Heart right ventricle (tissue), 16 donors: ENCODE measurements at regions not wholly inside any gene's neighbourhood (a gene's known extent, or its start where the extent isn't known, plus 50 kb on each side); places are given as distances from the start of the nearest gene placed in this dataset.

ENCODE experiments used
- ATAC-seq, 8 donors: fragments of 200-7000 bp; cut with Tn5 transposase; one replicate each; pipeline ENCODE4 v1.9.1; 2020; ENCODE audit warnings: mild to moderate bottlenecking in 8 of 8, moderate library complexity in 8 of 8, moderate number of reproducible peaks in 1 of 8
- DNase-seq, 2 donors: peaks; one replicate each; pipeline ENCODE4 v3.0.0-alpha.2; 2020
- H3K27ac ChIP-seq, 10 donors: fragments of 200-600 bp; sonication (generic) in 2 of 10; one replicate each; pipeline versions ENCODE4 v1.5.0 to v1.8.0; 2020 to 2022; ENCODE audit warnings: mild to moderate bottlenecking in 3 of 10
- H3K27me3 ChIP-seq, 7 donors: fragments of 200-600 bp; one replicate each; pipeline ENCODE4 v1.8.0; 2021 to 2022; ENCODE audit warnings: mild to moderate bottlenecking in 2 of 7
- H3K36me3 ChIP-seq, 9 donors: fragments of 200-600 bp; sonication (generic) in 1 of 9; one replicate each; pipeline versions ENCODE4 v1.5.0 to v1.8.0; 2020 to 2022; ENCODE audit warnings: mild to moderate bottlenecking in 2 of 9
- H3K4me1 ChIP-seq, 9 donors: fragments of 200-600 bp; sonication (generic) in 1 of 9; one replicate each; pipeline versions ENCODE4 v1.5.0 to v1.8.0; 2020 to 2022; ENCODE audit warnings: mild to moderate bottlenecking in 4 of 9
- H3K4me3 ChIP-seq, 10 donors: fragments of 200-600 bp; sonication (generic) in 2 of 10; one replicate each; pipeline versions ENCODE4 v1.5.0 to v1.8.0; 2020 to 2022; ENCODE audit warnings: mild to moderate bottlenecking in 7 of 10, moderate library complexity in 2 of 10
- H3K9me3 ChIP-seq, 11 donors: fragments of 200-600 bp in 10 of 11; sonication (generic) in 2 of 11; one replicate each; pipeline versions ENCODE4 v1.5.0 to v1.8.0; 2013 to 2022; ENCODE audit warnings: mild to moderate bottlenecking in 2 of 11, control low read depth in 1 of 11, moderate library complexity in 1 of 11
- CTCF ChIP-seq, 9 donors: fragments of 200-600 bp; sonication (generic) in 2 of 9; IDR thresholded peaks; one replicate each; pipeline versions ENCODE4 v1.5.0 to v1.8.0; 2021 to 2022; ENCODE audit warnings: antibody characterized with exemption in 9 of 9, mild to moderate bottlenecking in 5 of 9, moderate library complexity in 1 of 9
- WGBS, 2 donors: extraction: QIAGEN DNeasy Blood & Tissue Kit; methylation state at CpG; one replicate each; pipeline ENCODE4 v1.1.7; 2013; ENCODE audit warnings: inconsistent platforms in 1 of 2; 5-methylcytosine and 5-hydroxymethylcytosine counted together
- intact Hi-C, 10 donors: fragments of 100-400 bp; cut with DNase I; formaldehyde crosslinking; loops; one replicate each; pipeline versions ENCODE4 v1.11.1 to v1.14.2; 2022
- donor health status: Arrhythmogenic right ventricular cardiomyopathy.
- donor health status: ischemic (EF 13 %, LVEDD 7.1; RV severe dilation, severe dysfunction).
- donor health status: healthy with polysubstance abuse.
- donor health status: DM: no; HTN: yes; CAD: no.
- donor health status: DM: no; HTN: no; CAD: no.
- donor health status: ischemic (EF 25% LVEDD 6.9; RV normal size, moderate dysfunction).
- donor health status: ischemic (EF 25% LVEDD 5.7; RV mildly dilated, moderate dysfunction).
- donor health status: healthy.
- donor health status: DM: yes; HTN: yes; CAD: no.
- donor health status: Ischemic cardiomyopathy.
- donor health status: ischemic (EF 35%, LVEDD 5.7; RV mildly dilated, moderate dysfunction).
- donor health status: nonischemic (EF 11% LVEDD 7.7; RV severe dilation, severe dysfunction).
- donor health status: DM: yes; HTN: yes; CAD: no.
- donor health status: PGD.
- donor health status: ischemic (EF 29% LVEDD 5.4; RV normal size, mild dysfunction).
- donor health status: nonischemic (EF 23%, LVEDD 6.1; RV moderate dilation, normal function).

DNA sequence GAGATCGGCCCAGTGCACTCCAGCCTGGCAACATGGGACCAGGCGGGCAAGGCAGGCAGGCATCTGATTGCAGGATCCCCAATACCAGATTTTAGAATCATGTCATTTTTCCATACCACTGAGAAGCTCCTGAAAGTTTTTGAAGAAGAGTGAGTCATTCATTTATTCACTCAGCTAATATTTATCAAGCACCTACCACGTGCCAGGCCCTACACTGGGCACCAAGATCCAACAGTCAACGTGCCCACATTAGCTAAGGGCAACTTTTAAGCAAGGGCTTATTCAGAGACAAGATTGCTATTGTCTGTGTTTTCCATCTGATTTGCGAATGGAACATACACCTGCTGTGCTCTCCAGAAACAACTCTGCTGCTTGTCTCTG, 126.8 kb upstream of the LGALSL start:
- Histone ChIP-seq H3K27ac (peak overlapping the region in 6 of 10 donors; percentile 53 to 85 (median 74)), H3K36me3 (no peaks in the 10 kb centered on the region), H3K4me3 (peak overlapping the region in 7 of 10 donors; percentile 14 to 35 (median 27)), H3K9me3 (no peaks in the 10 kb centered on the region), H3K4me1 (peaks cover 15 to 49% (median 40%) of the 10 kb centered on the region in 9 donors), H3K27me3 (peaks cover 0 to 4% (median 0%) of the 10 kb centered on the region in 7 donors)
- WGBS, 2 donors = 87 to 92% methylated on average over 5 of the region's 5 CpGs
- no peak for DNase-seq
- intact Hi-C loops = loop anchor here in 5 of 10 donors (5.0 kb wide), 6 partner anchors 55 to 280 kb away; partner anchors contain the start of gene PELI1 (in 2 of the 5)
- no peak for ATAC-seq
- no peak for TF ChIP-seq CTCF (IDR thresholded peaks at IDR 0.05)

DNA sequence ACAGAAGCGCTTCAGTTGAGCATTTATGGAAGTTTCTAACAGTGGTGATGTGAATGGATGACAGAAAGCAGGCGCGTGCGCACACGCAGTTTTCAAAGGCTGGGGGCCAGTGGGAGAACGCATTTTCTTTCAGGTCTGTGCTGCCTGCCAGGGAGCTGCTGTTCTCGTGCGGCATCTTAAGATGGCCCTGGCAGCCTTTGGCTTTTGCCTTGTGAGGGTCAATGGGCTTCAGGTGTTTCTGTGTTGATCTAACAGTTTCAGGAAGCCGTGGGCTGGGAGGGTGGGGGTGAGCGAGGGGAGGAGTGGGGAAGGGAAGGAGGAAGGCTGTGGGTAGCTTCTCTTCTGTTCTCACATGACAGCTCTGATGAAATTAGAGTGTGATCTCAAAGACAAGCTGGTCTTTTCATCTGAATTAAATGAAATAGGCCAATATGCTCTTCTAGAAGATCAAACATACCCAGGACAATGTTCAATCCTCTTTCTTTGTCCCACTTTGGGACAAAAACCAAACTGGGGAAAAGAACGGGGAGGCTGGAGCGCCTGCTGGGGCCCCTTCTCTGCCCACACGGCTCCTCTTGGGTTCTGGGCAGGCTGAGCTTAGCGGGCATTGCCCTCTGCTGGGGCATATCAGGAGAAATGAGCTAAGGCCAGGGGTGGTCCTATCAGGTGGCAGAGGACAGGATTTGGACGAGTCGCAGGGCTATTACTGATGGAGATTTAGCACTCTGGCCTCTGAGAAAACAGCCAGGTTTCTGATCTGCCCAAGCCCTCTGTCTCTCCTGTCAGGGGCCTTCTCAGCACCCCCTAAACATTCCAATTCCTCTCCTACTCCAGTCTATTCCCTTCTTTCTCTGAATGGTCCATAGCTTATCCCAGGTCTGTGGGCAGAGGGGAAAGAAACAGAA, 126.2 kb upstream of the LGALSL start:
- peak; percentile 50 to 72 (median 65) for ATAC-seq
- H3K36me3 ChIP-seq = no peaks in the 10 kb centered on the region
- H3K4me3 ChIP-seq = peak overlapping the region in 7 of 10 donors; percentile 14 to 35 (median 27)
- no peaks in the 10 kb centered on the region for H3K9me3 ChIP-seq
- TF ChIP-seq CTCF (IDR thresholded peaks at IDR 0.05) = peak; percentile 18 to 70 (median 59)
- peak; percentile 43 to 48 for DNase-seq
- H3K27ac ChIP-seq = peak overlapping the region; percentile 1 to 85 (median 70)
- WGBS, 2 donors = 42 to 50% methylated on average over 16 of the region's 16 CpGs
- intact Hi-C loops = loop anchor here in 8 of 10 donors (1.0 to 5.0 kb wide), 9 partner anchors 55 to 280 kb away; partner anchors contain the start of gene PELI1 (in 2 of the 8)
- H3K27me3 ChIP-seq = peaks cover 0 to under 1% (median 0%) of the 10 kb centered on the region in 7 donors
- H3K4me1 ChIP-seq = peaks cover 15 to 49% (median 40%) of the 10 kb centered on the region in 9 donors

- no peak overlapping the region for H3K4me3 ChIP-seq
- TF ChIP-seq CTCF (IDR thresholded peaks at IDR 0.05) = no peak
- peak in 6 of 8 donors; percentile 24 to 50 (median 36) for ATAC-seq
- 23 to 25% methylated on average over 8 of the region's 8 CpGs for WGBS, 2 donors
- no peaks in the 10 kb centered on the region for H3K9me3 ChIP-seq
- H3K27ac ChIP-seq = peak overlapping the region in 8 of 10 donors; percentile 14 to 85 (median 74)
- no peak for DNase-seq
- intact Hi-C loops = loop anchor here in 8 of 10 donors (1.0 to 5.0 kb wide), 9 partner anchors 56 to 281 kb away; partner anchors contain the start of gene PELI1 (in 2 of the 8)
- no peaks in the 10 kb centered on the region for H3K36me3 ChIP-seq
- H3K4me1 ChIP-seq = peaks cover 15 to 49% (median 40%) of the 10 kb centered on the region in 9 donors
- H3K27me3 ChIP-seq = no peaks in the 10 kb centered on the region
Measured at GRCh38 chr2:64328415-64328722, 125.6 kb upstream of the LGALSL start.

DNA sequence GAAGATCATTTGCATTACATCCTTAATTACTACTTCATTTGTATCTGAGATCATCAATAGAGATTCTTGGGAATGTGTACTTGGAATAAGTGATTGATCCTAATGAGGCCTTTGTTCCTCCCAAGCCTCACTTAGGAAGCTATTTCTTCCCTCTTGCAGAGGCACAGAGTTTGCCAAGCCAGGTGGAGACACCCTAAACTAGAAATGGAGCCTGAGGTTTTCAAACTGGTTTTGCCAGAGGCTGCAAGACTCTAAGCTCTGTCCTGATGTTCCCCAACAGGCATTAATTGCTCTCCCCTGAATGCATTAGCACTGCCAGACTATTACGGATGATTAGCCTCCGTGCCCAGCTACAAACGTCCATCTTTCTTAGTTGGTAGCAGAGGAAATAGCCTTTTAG, 125.2 kb upstream of the LGALSL start:
- no peak for TF ChIP-seq CTCF (IDR thresholded peaks at IDR 0.05)
- intact Hi-C loops = loop anchor here in 8 of 10 donors (1.0 to 5.0 kb wide), 9 partner anchors 56 to 281 kb away; partner anchors contain the start of gene PELI1 (in 2 of the 8)
- H3K4me3 ChIP-seq = no peak overlapping the region
- WGBS, 2 donors = 68 to 76% methylated on average over 3 of the region's 3 CpGs
- no peaks in the 10 kb centered on the region for H3K9me3 ChIP-seq
- no peaks in the 10 kb centered on the region for H3K27me3 ChIP-seq
- peaks cover 15 to 49% (median 40%) of the 10 kb centered on the region in 9 donors for H3K4me1 ChIP-seq
- H3K36me3 ChIP-seq = no peaks in the 10 kb centered on the region
- H3K27ac ChIP-seq = peak overlapping the region in 7 of 10 donors; percentile 14 to 85 (median 72)
- DNase-seq (no peak), ATAC-seq (no peak)
